ENCODE measurements at regions not wholly inside any gene's neighbourhood (a gene's known extent, or its start where the extent isn't known, plus 50 kb on each side); places are given as distances from the start of the nearest gene placed in this dataset.

- H4K20me1 ChIP-seq (replicated peaks in 1 of 2; ENCODE audit: control insufficient read depth in 1 of 2, insufficient read depth in 2 of 2, low read length in 2 of 2), result no peaks in the 10 kb centered on the region
Measured at GRCh38 chr13:44199627-44200207, 173.9 kb upstream of the SERP2 start.

More at GRCh38 chr13:44199627-44200207, 173.9 kb upstream of the SERP2 start:
- Histone ChIP-seq H3K79me1 (ENCODE audit: low read depth, low read length) (no peaks in the 10 kb centered on the region), H3K4me1 (replicated peaks in 1 of 4; ENCODE audit: control insufficient read depth in 3 of 4, insufficient read depth in 4 of 4, low read length in 3 of 4) (no peaks in the 10 kb centered on the region; a peak in 1 of 7 replicates), H2AFZ (ENCODE audit: low read length) (no peak overlapping the region), H4K8ac (ENCODE audit: extremely low read depth, insufficient read depth, low read length) (no peak overlapping the region), H3K27ac (ENCODE audit: low read depth, low read length) (no peak overlapping the region), H3K18ac (ENCODE audit: extremely low read depth, low read length) (no peak overlapping the region), H3K4me3 (ENCODE audit: extremely low read depth in 1 of 4, insufficient read depth in 2 of 4, low read depth in 3 of 4, low read length in 4 of 4) (no peak overlapping the region), H3K4ac (replicated peaks; ENCODE audit: insufficient read length, low read depth, low read length) (no peak overlapping the region), H2AK5ac (ENCODE audit: low read depth, low read length) (no peak overlapping the region), H3K79me2 (ENCODE audit: control insufficient read depth in 1 of 2, insufficient read depth in 2 of 2, low read length in 2 of 2) (no peaks in the 10 kb centered on the region), H3K4me2 (ENCODE audit: insufficient read depth in 1 of 2, low read depth in 2 of 2, low read length in 2 of 2) (no peak overlapping the region), H4K5ac (ENCODE audit: insufficient read length, low read depth, low read length) (no peak overlapping the region), H3K27me3 (replicated peaks in 1 of 4; ENCODE audit: control insufficient read depth in 3 of 4, extremely low read depth in 1 of 4, insufficient read depth in 3 of 4, low read length in 3 of 4) (no peaks in the 10 kb centered on the region), H2BK12ac (ENCODE audit: low read depth, low read length) (no peak overlapping the region), H2BK20ac (ENCODE audit: low read length) (no peak overlapping the region), H4K91ac (replicated peaks; ENCODE audit: insufficient read length, low read length) (no peak overlapping the region), H2BK120ac (replicated peaks; ENCODE audit: low read depth, low read length) (no peak overlapping the region), H3K36me3 (ENCODE audit: control insufficient read depth in 2 of 4, insufficient read depth in 4 of 4, low read length in 3 of 4) (no peaks in the 10 kb centered on the region), H3K9ac (replicated peaks in 1 of 4; ENCODE audit: extremely low read depth in 1 of 4, low read depth in 3 of 4, low read length in 3 of 4) (no peak overlapping the region), H3K14ac (ENCODE audit: insufficient read length) (no peak overlapping the region), H2BK15ac (ENCODE audit: low read length) (no peak overlapping the region), H3K23me2 (ENCODE audit: low read depth, low read length) (no peaks in the 10 kb centered on the region), H3K23ac (ENCODE audit: insufficient read length) (no peak overlapping the region), H2BK5ac (ENCODE audit: low read depth, low read length) (no peak overlapping the region), H3K9me3 (ENCODE audit: insufficient read depth in 2 of 2, low read depth in 1 of 2, low read length in 1 of 2) (no peaks in the 10 kb centered on the region), H3K56ac (replicated peaks; ENCODE audit: insufficient read length, low read depth, low read length) (no peak overlapping the region)
- TF ChIP-seq ATF2 (IDR thresholded peaks at IDR 0.05; ENCODE audit: low read length) (no peak), E2F6 (IDR thresholded peaks at IDR 0.05) (no peak), TCF12 (IDR thresholded peaks at IDR 0.05; ENCODE audit: low read depth, low read length) (no peak), RNF2 (IDR thresholded peaks at IDR 0.05; ENCODE audit: borderline replicate concordance, low read depth, low read length, missing control alignments, poor library complexity, severe bottlenecking) (no peak), CBX8 (IDR thresholded peaks at IDR 0.05; ENCODE audit: borderline replicate concordance, low read depth, low read length) (no peak), CHD2 (IDR thresholded peaks at IDR 0.05; ENCODE audit: low read length) (no peak), MAX (IDR thresholded peaks at IDR 0.05) (no peak)
- WGBS, 2 experiments (ENCODE audit: extremely low coverage in 1 of 2, insufficient coverage in 1 of 2, insufficient read length in 1 of 2, insufficient replicate concordance in 2 of 2, low coverage in 1 of 2, low lambda C conversion rate in 2 of 2, missing lambda C conversion rate in 1 of 2), result 95% methylated on average over 2 of the region's 2 CpGs; no CpG with 5 or more reads in 1 of the 2 experiments
- CTCF ChIA-PET (ENCODE audit: partially characterized antibody), result interaction anchor here (0.6 to 2.6 kb wide), 3 partner anchors 8 to 294 kb away, joined by 3 to 11 read pairs (median 3); no protein-coding TSS in a partner anchor
- DNase-seq (ENCODE audit: low read depth in 1 of 2, low spot score in 2 of 2) (no peak), FAIRE-seq (no peak)
- POLR2A ChIA-PET (ENCODE audit: partially characterized antibody), result interaction anchor here (1.3 kb wide), 1 partner anchor 237 kb away, joined by 3 read pairs; no protein-coding TSS in a partner anchor
